H1 (cell line): ENCODE measurements at regions not wholly inside any gene's neighbourhood (a gene's known extent, or its start where the extent isn't known, plus 50 kb on each side); places are given as distances from the start of the nearest gene placed in this dataset.

ENCODE experiments used
- CEBPB ChIP-seq: IDR thresholded peaks from 2 replicates; pipeline ENCODE4 v1.6.1; 2012; ENCODE audit warnings: low read depth, low read length
- EP300 ChIP-seq, 2 experiments: IDR thresholded peaks; 1 replicate in 1 of 2; 2 replicates in 1 of 2; pipeline ENCODE4 v1.6.1; 2011 to 2012; ENCODE audit warnings: low read depth in 2 of 2, low read length in 2 of 2, mild to moderate bottlenecking in 2 of 2, borderline replicate concordance in 1 of 2, inconsistent platforms in 1 of 2, moderate library complexity in 1 of 2
- EZH2 ChIP-seq: fragments of 200-600 bp; sonication (generic); IDR thresholded peaks from 2 replicates; pipeline ENCODE4 v1.7.1; 2012; ENCODE audit warnings: low read depth, mild to moderate bottlenecking, moderate library complexity, low read length, inconsistent platforms; ENCODE audit not compliant: severe bottlenecking
- GTF2F1 ChIP-seq: IDR thresholded peaks from 2 replicates; pipeline ENCODE4 v1.6.1; 2012; ENCODE audit warnings: low read depth, low read length, improper control_type of control experiment, borderline replicate concordance
- JUND ChIP-seq: IDR thresholded peaks from 2 replicates; pipeline ENCODE4 v1.6.1; 2011; ENCODE audit warnings: mild to moderate bottlenecking, improper control_type of control experiment, low read length
- POLR2A ChIP-seq, 2 experiments: IDR thresholded peaks; 1 replicate in 1 of 2; 2 replicates in 1 of 2; pipeline ENCODE4 v1.6.1; 2011; ENCODE audit warnings: low read depth in 2 of 2, low read length in 2 of 2, mild to moderate bottlenecking in 2 of 2; ENCODE audit errors: control extremely low read depth in 1 of 2
- POLR2AphosphoS5 ChIP-seq: IDR thresholded peaks from 2 replicates; pipeline ENCODE4 v1.6.1; 2011; ENCODE audit warnings: low read depth, low read length
- RXRA ChIP-seq: IDR thresholded peaks from 2 replicates; pipeline ENCODE4 v1.6.1; 2011; ENCODE audit warnings: low read depth, mild to moderate bottlenecking, low read length, moderate library complexity; ENCODE audit not compliant: insufficient read depth
- SRF ChIP-seq: IDR thresholded peaks from 2 replicates; pipeline ENCODE4 v1.6.1; 2011; ENCODE audit warnings: mild to moderate bottlenecking, low read depth, low read length, moderate library complexity
- TAF1 ChIP-seq: IDR thresholded peaks from 2 replicates; pipeline ENCODE4 v1.6.1; 2011; ENCODE audit warnings: mild to moderate bottlenecking, low read depth, low read length
- TF ChIP-seq, protein P1 (sequence below), 3 experiments: IDR thresholded peaks; 1 replicate in 2 of 3; 2 replicates in 1 of 3; pipeline versions ENCODE4 v1.5.1 to v1.6.1; 2011; ENCODE audit warnings: low read length in 3 of 3, mild to moderate bottlenecking in 3 of 3, inconsistent platforms in 2 of 3, low read depth in 1 of 3, moderate library complexity in 1 of 3; ENCODE audit not compliant: insufficient read depth in 1 of 3; ENCODE audit errors: control extremely low read depth in 1 of 3
- TF ChIP-seq, protein P2 (sequence below): IDR thresholded peaks from 2 replicates; pipeline ENCODE4 v1.6.1; 2011; ENCODE audit warnings: low read length, improper control_type of control experiment

GRCh38 chr13:47521890-47522487, 479.1 kb downstream of the SUCLA2 start:
- no peak for TF ChIP-seq CEBPB
- TF ChIP-seq, protein P1, sequence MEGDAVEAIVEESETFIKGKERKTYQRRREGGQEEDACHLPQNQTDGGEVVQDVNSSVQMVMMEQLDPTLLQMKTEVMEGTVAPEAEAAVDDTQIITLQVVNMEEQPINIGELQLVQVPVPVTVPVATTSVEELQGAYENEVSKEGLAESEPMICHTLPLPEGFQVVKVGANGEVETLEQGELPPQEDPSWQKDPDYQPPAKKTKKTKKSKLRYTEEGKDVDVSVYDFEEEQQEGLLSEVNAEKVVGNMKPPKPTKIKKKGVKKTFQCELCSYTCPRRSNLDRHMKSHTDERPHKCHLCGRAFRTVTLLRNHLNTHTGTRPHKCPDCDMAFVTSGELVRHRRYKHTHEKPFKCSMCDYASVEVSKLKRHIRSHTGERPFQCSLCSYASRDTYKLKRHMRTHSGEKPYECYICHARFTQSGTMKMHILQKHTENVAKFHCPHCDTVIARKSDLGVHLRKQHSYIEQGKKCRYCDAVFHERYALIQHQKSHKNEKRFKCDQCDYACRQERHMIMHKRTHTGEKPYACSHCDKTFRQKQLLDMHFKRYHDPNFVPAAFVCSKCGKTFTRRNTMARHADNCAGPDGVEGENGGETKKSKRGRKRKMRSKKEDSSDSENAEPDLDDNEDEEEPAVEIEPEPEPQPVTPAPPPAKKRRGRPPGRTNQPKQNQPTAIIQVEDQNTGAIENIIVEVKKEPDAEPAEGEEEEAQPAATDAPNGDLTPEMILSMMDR (IDR thresholded peaks at IDR 0.05; ENCODE audit: control extremely low read depth in 1 of 3, insufficient read depth in 1 of 3, low read depth in 1 of 3, low read length in 3 of 3): no peak
- no peak for TF ChIP-seq EZH2
- no peak for TF ChIP-seq SRF
- TF ChIP-seq POLR2A (IDR thresholded peaks at IDR 0.05; ENCODE audit: control extremely low read depth in 1 of 2, low read depth in 2 of 2, low read length in 2 of 2): no peak
- TF ChIP-seq, protein P2, sequence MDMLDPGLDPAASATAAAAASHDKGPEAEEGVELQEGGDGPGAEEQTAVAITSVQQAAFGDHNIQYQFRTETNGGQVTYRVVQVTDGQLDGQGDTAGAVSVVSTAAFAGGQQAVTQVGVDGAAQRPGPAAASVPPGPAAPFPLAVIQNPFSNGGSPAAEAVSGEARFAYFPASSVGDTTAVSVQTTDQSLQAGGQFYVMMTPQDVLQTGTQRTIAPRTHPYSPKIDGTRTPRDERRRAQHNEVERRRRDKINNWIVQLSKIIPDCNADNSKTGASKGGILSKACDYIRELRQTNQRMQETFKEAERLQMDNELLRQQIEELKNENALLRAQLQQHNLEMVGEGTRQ: no peak
- no peak for TF ChIP-seq EP300 (IDR thresholded peaks at IDR 0.05; ENCODE audit: borderline replicate concordance in 1 of 2, low read depth in 2 of 2, low read length in 2 of 2)
- no peak for TF ChIP-seq POLR2AphosphoS5
- TF ChIP-seq GTF2F1: no peak
- no peak for TF ChIP-seq JUND
- no peak for TF ChIP-seq RXRA
- TF ChIP-seq TAF1: no peak
